ENCODE measurements at regions not wholly inside any gene's neighbourhood (a gene's known extent, or its start where the extent isn't known, plus 50 kb on each side); places are given as distances from the start of the nearest gene placed in this dataset.

- Histone ChIP-seq H3K27me3 (ENCODE audit: control insufficient read depth in 4 of 4, insufficient read depth in 4 of 4, low read length in 3 of 4) (peaks cover 0 to 3% (median 0%) of the 10 kb centered on the region in 4 donors), H3K9me3 (ENCODE audit: control insufficient read depth in 4 of 4, low read length in 3 of 4) (no peaks in the 10 kb centered on the region), H3K9ac (ENCODE audit: low read depth in 1 of 2, low read length in 2 of 2) (no peak overlapping the region), H3K4me1 (ENCODE audit: control insufficient read depth in 4 of 4, insufficient read depth in 4 of 4, low read length in 3 of 4) (no peaks in the 10 kb centered on the region), H3K27ac (ENCODE audit: low read depth in 1 of 2, low read length in 2 of 2) (no peak overlapping the region), H3K4me3 (ENCODE audit: low read depth in 1 of 3, low read length in 3 of 3) (no peak overlapping the region), H3K36me3 (ENCODE audit: control insufficient read depth in 4 of 4, insufficient read depth in 3 of 4, low read depth in 1 of 4, low read length in 3 of 4) (no peaks in the 10 kb centered on the region)
- 71% methylated on average over 3 of the region's 3 CpGs for WGBS
- DNase-seq (ENCODE audit: low spot score): no peak
- no peak for TF ChIP-seq GABPA (IDR thresholded peaks at IDR 0.05 in 1 of 2, conservative IDR thresholded peaks at IDR 0.05 in 1 of 2)
- no peak for TF ChIP-seq REST (IDR thresholded peaks at IDR 0.05)
- TF ChIP-seq NR2F2 (IDR thresholded peaks at IDR 0.05): no peak
- TF ChIP-seq RAD21 (IDR thresholded peaks at IDR 0.05): no peak
Measured at GRCh38 chr2:126322342-126322741, 333.6 kb upstream of the GYPC start.

GRCh38 chr2:126325202-126325601, 330.8 kb upstream of the GYPC start:
- no peaks in the 10 kb centered on the region for H3K36me3 ChIP-seq (ENCODE audit: control insufficient read depth in 4 of 4, insufficient read depth in 3 of 4, low read depth in 1 of 4, low read length in 3 of 4)

More at GRCh38 chr2:126325202-126325601, 330.8 kb upstream of the GYPC start:
- WGBS: 81% methylated on average over 5 of the region's 5 CpGs
- TF ChIP-seq HNF4G (IDR thresholded peaks at IDR 0.05) (no peak), REST (IDR thresholded peaks at IDR 0.05) (no peak), CTCF (IDR thresholded peaks at IDR 0.05; ENCODE audit: low read depth, low read length, missing input control) (no peak), ATF3 (IDR thresholded peaks at IDR 0.05) (no peak), ZBTB33 (IDR thresholded peaks at IDR 0.05) (no peak), RAD21 (IDR thresholded peaks at IDR 0.05) (no peak), RXRA (IDR thresholded peaks at IDR 0.05) (no peak), GABPA (IDR thresholded peaks at IDR 0.05 in 1 of 2, conservative IDR thresholded peaks at IDR 0.05 in 1 of 2) (no peak), FOXA1 (IDR thresholded peaks at IDR 0.05) (no peak), EGR1 (IDR thresholded peaks at IDR 0.05; ENCODE audit: low read depth in 2 of 2) (no peak), JUND (IDR thresholded peaks at IDR 0.05) (no peak), SP1 (IDR thresholded peaks at IDR 0.05) (no peak), MAX (IDR thresholded peaks at IDR 0.05) (no peak), NR2F2 (IDR thresholded peaks at IDR 0.05) (no peak), TAF1 (conservative IDR thresholded peaks at IDR 0.05) (no peak), HNF4A (conservative IDR thresholded peaks at IDR 0.05) (no peak), YY1 (IDR thresholded peaks at IDR 0.05) (no peak), FOXA2 (IDR thresholded peaks at IDR 0.05) (no peak)
- no peak overlapping the region for H3K4me3 ChIP-seq (ENCODE audit: low read depth in 1 of 3, low read length in 3 of 3)
- H3K27me3 ChIP-seq (ENCODE audit: control insufficient read depth in 4 of 4, insufficient read depth in 4 of 4, low read length in 3 of 4): peaks cover 0 to 3% (median 0%) of the 10 kb centered on the region in 4 donors
- H3K27ac ChIP-seq (ENCODE audit: low read depth in 1 of 2, low read length in 2 of 2): no peak overlapping the region
- no peaks in the 10 kb centered on the region for H3K4me1 ChIP-seq (ENCODE audit: control insufficient read depth in 4 of 4, insufficient read depth in 4 of 4, low read length in 3 of 4)
- no peak overlapping the region for H3K9ac ChIP-seq (ENCODE audit: low read depth in 1 of 2, low read length in 2 of 2)
- H3K9me3 ChIP-seq (ENCODE audit: control insufficient read depth in 4 of 4, low read length in 3 of 4): peaks cover 0 to 3% (median 0%) of the 10 kb centered on the region in 4 donors
- no peak for DNase-seq (ENCODE audit: low spot score)
